ENCODE measurements at regions not wholly inside any gene's neighbourhood (a gene's known extent, or its start where the extent isn't known, plus 50 kb on each side); places are given as distances from the start of the nearest gene placed in this dataset. TPM values are rescaled to one million over a fixed set of nuclear protein-coding genes. Genes with fewer than 3 reads are reported as not detected.

GRCh38 chr18:59954755-59955156 lies 55.0 kb downstream of the PMAIP1 start:
- Histone ChIP-seq H4K20me1 (ENCODE audit: insufficient read depth, poor library complexity, severe bottlenecking) (no peaks in the 10 kb centered on the region), H3K79me2 (no peaks in the 10 kb centered on the region), H2AFZ (no peak overlapping the region), H3K4me2 (no peak overlapping the region), H3K36me3 (replicated peaks; ENCODE audit: insufficient read depth, low read depth) (no peaks in the 10 kb centered on the region), H3K9me2 (replicated peaks; ENCODE audit: insufficient read depth) (no peaks in the 10 kb centered on the region), H3K27ac (no peak overlapping the region), H3K4me3 (no peak overlapping the region), H3K27me3 (no peaks in the 10 kb centered on the region), H3K4me1 (ENCODE audit: insufficient read depth) (peaks cover 10% of the 10 kb centered on the region), H3K9me3 (ENCODE audit: low read depth) (no peaks in the 10 kb centered on the region)
- TF ChIP-seq, protein P1, sequence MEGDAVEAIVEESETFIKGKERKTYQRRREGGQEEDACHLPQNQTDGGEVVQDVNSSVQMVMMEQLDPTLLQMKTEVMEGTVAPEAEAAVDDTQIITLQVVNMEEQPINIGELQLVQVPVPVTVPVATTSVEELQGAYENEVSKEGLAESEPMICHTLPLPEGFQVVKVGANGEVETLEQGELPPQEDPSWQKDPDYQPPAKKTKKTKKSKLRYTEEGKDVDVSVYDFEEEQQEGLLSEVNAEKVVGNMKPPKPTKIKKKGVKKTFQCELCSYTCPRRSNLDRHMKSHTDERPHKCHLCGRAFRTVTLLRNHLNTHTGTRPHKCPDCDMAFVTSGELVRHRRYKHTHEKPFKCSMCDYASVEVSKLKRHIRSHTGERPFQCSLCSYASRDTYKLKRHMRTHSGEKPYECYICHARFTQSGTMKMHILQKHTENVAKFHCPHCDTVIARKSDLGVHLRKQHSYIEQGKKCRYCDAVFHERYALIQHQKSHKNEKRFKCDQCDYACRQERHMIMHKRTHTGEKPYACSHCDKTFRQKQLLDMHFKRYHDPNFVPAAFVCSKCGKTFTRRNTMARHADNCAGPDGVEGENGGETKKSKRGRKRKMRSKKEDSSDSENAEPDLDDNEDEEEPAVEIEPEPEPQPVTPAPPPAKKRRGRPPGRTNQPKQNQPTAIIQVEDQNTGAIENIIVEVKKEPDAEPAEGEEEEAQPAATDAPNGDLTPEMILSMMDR (IDR thresholded peaks at IDR 0.05; ENCODE audit: poor library complexity) = no peak
- TF ChIP-seq EZH2phosphoT487 (IDR thresholded peaks at IDR 0.05; ENCODE audit: low read depth, severe bottlenecking, unreplicated experiment) = no peak
- TF ChIP-seq EZH2 (IDR thresholded peaks at IDR 0.05; ENCODE audit: borderline replicate concordance) = no peak
- no peak for DNase-seq (ENCODE audit: low spot score)
- WGBS (ENCODE audit: low lambda C conversion rate, missing lambda C conversion rate) = 71% methylated on average over 2 of the region's 2 CpGs

DNA sequence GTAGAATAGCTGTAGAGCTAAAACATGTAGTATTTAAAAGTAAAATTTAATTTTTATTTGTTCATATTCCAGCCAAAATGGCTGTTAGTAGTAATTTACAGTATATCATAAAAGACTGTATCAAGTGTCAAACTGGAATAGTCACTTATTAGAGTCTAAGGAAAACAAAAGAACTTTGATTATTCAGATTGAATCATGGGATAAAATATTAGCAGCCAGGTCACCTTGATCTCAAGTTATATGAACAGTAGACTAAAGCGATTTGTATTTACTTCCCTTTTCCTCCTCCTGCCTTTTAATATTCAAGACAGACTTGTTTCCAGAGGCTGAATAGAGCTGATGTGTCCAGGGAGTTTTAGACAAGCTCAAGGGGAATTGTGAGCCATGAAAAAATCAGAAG lies 54.4 kb downstream of the PMAIP1 start:
- no peak overlapping the region for H3K27ac ChIP-seq
- DNase-seq (ENCODE audit: low spot score) = no peak
- peaks cover 10% of the 10 kb centered on the region for H3K4me1 ChIP-seq (ENCODE audit: insufficient read depth)
- H3K79me2 ChIP-seq = no peaks in the 10 kb centered on the region
- 95% methylated on average over 1 of the region's 1 CpG for WGBS (ENCODE audit: low lambda C conversion rate, missing lambda C conversion rate)
- no peaks in the 10 kb centered on the region for H3K9me3 ChIP-seq (ENCODE audit: low read depth)
- no peak overlapping the region for H3K4me3 ChIP-seq
- no peaks in the 10 kb centered on the region for H3K9me2 ChIP-seq (replicated peaks; ENCODE audit: insufficient read depth)
- no peak overlapping the region for H3K4me2 ChIP-seq
- TF ChIP-seq, protein P1 (IDR thresholded peaks at IDR 0.05; ENCODE audit: poor library complexity) = no peak
- TF ChIP-seq EZH2 (IDR thresholded peaks at IDR 0.05; ENCODE audit: borderline replicate concordance) = no peak
- TF ChIP-seq EZH2phosphoT487 (IDR thresholded peaks at IDR 0.05; ENCODE audit: low read depth, severe bottlenecking, unreplicated experiment) = no peak
- H2AFZ ChIP-seq = no peak overlapping the region
- H4K20me1 ChIP-seq (ENCODE audit: insufficient read depth, poor library complexity, severe bottlenecking) = no peaks in the 10 kb centered on the region
- no peaks in the 10 kb centered on the region for H3K36me3 ChIP-seq (replicated peaks; ENCODE audit: insufficient read depth, low read depth)
- H3K27me3 ChIP-seq = no peaks in the 10 kb centered on the region

Small RNAs in the stretch of these regions (small RNA-seq; reads per million reads assigned to genes)
- gene RN7SL342P = not detected
- not detected for gene RNU4-17P
- gene RNU6-567P = not detected
